GM23338 (cell line): ENCODE measurements at regions not wholly inside any gene's neighbourhood (a gene's known extent, or its start where the extent isn't known, plus 50 kb on each side); places are given as distances from the start of the nearest gene placed in this dataset.

Experiments used
- ATAC-seq: fragments of 200-7000 bp; cut with Tn5 transposase; 3 replicates; pipeline ENCODE4 v1.9.1; 2020
- DNase-seq: peaks from one replicate; pipeline ENCODE4 v3.0.0-alpha.2; 2015; ENCODE audit warnings: low spot score
- H2AFZ ChIP-seq: fragments of 200-600 bp; sonication (generic); 2 replicates; pipeline ENCODE4 v1.8.0; 2016; ENCODE audit warnings: antibody characterized with exemption, mild to moderate bottlenecking, moderate library complexity
- H3F3A ChIP-seq: fragments of 200-600 bp; sonication (generic); replicated peaks from 2 replicates; pipeline ENCODE4 v1.8.0; 2017; ENCODE audit warnings: antibody characterized with exemption, mixed run types, low read depth
- H3K27ac ChIP-seq: fragments of 200-600 bp; sonication (generic); 2 replicates; pipeline ENCODE4 v1.6.1; 2016; ENCODE audit warnings: low read depth
- H3K27me3 ChIP-seq: fragments of 200-600 bp; sonication (generic); 2 replicates; pipeline ENCODE4 v1.8.0; 2016; ENCODE audit warnings: mild to moderate bottlenecking, mixed run types, moderate library complexity; ENCODE audit not compliant: insufficient read depth
- H3K36me3 ChIP-seq: fragments of 200-600 bp; sonication (generic); 2 replicates; pipeline ENCODE4 v1.8.0; 2016; ENCODE audit warnings: mild to moderate bottlenecking; ENCODE audit not compliant: insufficient read depth
- H3K4me1 ChIP-seq: fragments of 200-600 bp; sonication (generic); 2 replicates; pipeline ENCODE4 v1.8.0; 2016; ENCODE audit warnings: mild to moderate bottlenecking, moderate library complexity; ENCODE audit not compliant: insufficient read depth
- H3K4me2 ChIP-seq: fragments of 200-600 bp; sonication (generic); 2 replicates; pipeline ENCODE4 v1.7.1; 2017; ENCODE audit warnings: mixed run types
- H3K4me3 ChIP-seq: fragments of 200-600 bp; sonication (generic); 2 replicates; pipeline ENCODE4 v1.6.1; 2016; ENCODE audit warnings: mixed run types
- H3K79me2 ChIP-seq: fragments of 200-600 bp; sonication (generic); replicated peaks from 2 replicates; pipeline ENCODE4 v1.8.0; 2017; ENCODE audit warnings: mild to moderate bottlenecking; ENCODE audit not compliant: insufficient read depth
- H3K9me2 ChIP-seq: fragments of 200-600 bp; sonication (generic); 2 replicates; pipeline ENCODE4 v1.8.0; 2017; ENCODE audit not compliant: insufficient read depth
- H4K20me1 ChIP-seq: fragments of 200-600 bp; sonication (generic); replicated peaks from 2 replicates; pipeline ENCODE4 v1.8.0; 2017; ENCODE audit warnings: mild to moderate bottlenecking; ENCODE audit not compliant: insufficient read depth
- H3K27ac Mint-ChIP-seq: 2 replicates; pipeline ENCODE4 v1.8.0; 2020; ENCODE audit warnings: inconsistent platforms, mild to moderate bottlenecking, moderate library complexity, mixed read lengths
- H3K27me3 Mint-ChIP-seq: 3 replicates; pipeline ENCODE4 v1.8.0; 2022; ENCODE audit warnings: low read depth, mild to moderate bottlenecking, moderate library complexity, mixed read lengths, inconsistent platforms; ENCODE audit not compliant: insufficient read depth, poor library complexity
- H3K36me3 Mint-ChIP-seq: 3 replicates; pipeline ENCODE4 v1.8.0; 2021; ENCODE audit warnings: low read depth, mild to moderate bottlenecking, inconsistent platforms, moderate library complexity, mixed read lengths
- H3K4me1 Mint-ChIP-seq: 3 replicates; pipeline ENCODE4 v1.8.0; 2020; ENCODE audit warnings: mild to moderate bottlenecking, inconsistent platforms, mixed read lengths
- H3K4me3 Mint-ChIP-seq: 3 replicates; pipeline ENCODE4 v1.8.0; 2021; ENCODE audit warnings: moderate library complexity, mild to moderate bottlenecking, inconsistent platforms, mixed read lengths
- H3K9me3 Mint-ChIP-seq: 3 replicates; pipeline ENCODE4 v1.8.0; 2020; ENCODE audit warnings: moderate library complexity, mild to moderate bottlenecking, inconsistent platforms, mixed read lengths
- EZH2 ChIP-seq: fragments of 200-600 bp; sonication (generic); IDR thresholded peaks from one replicate; pipeline ENCODE4 v1.8.0; 2017; ENCODE audit warnings: antibody characterized with exemption, mild to moderate bottlenecking, low read depth; ENCODE audit not compliant: unreplicated experiment
- EZH2phosphoT487 ChIP-seq: fragments of 200-600 bp; sonication (generic); IDR thresholded peaks from one replicate; pipeline ENCODE4 v1.8.1; 2018; ENCODE audit warnings: antibody characterized with exemption; ENCODE audit not compliant: unreplicated experiment
- JUNB ChIP-seq: IDR thresholded peaks from one replicate; pipeline ENCODE4 v1.6.1; 2016; ENCODE audit warnings: antibody characterized with exemption; ENCODE audit not compliant: unreplicated experiment
- STAT1 ChIP-seq: IDR thresholded peaks from one replicate; pipeline ENCODE4 v1.6.1; 2016; ENCODE audit warnings: antibody characterized with exemption; ENCODE audit not compliant: unreplicated experiment
- ZNF114 ChIP-seq: fragments of 250-450 bp; sonication (Bioruptor Pico); IDR thresholded peaks from 2 replicates; pipeline ENCODE4 v1.5.0; 2020; ENCODE audit warnings: mild to moderate bottlenecking, moderate library complexity
- TF ChIP-seq, protein P1 (sequence below): IDR thresholded peaks from 2 replicates; pipeline ENCODE4 v1.6.1; 2016; ENCODE audit warnings: antibody characterized with exemption
- TF ChIP-seq, protein P2 (sequence below), 2 experiments: fragments of 200-600 bp in 1 of 2; sonication (generic) in 1 of 2; conservative IDR thresholded peaks; 2 replicates each; pipeline versions ENCODE4 v1.5.1 to v1.6.1; 2016 to 2017; ENCODE audit warnings: antibody characterized with exemption in 2 of 2, low read depth in 2 of 2, mild to moderate bottlenecking in 2 of 2, moderate library complexity in 1 of 2
- TF ChIP-seq, protein P3 (sequence below): IDR thresholded peaks from one replicate; pipeline ENCODE4 v1.6.1; 2018; ENCODE audit warnings: antibody characterized with exemption; ENCODE audit not compliant: unreplicated experiment
- TF ChIP-seq, protein P4 (sequence below): fragments of 250-450 bp; sonication (Bioruptor Pico); IDR thresholded peaks from 2 replicates; pipeline ENCODE4 v1.5.0; 2020; ENCODE audit warnings: mild to moderate bottlenecking, moderate library complexity

DNA sequence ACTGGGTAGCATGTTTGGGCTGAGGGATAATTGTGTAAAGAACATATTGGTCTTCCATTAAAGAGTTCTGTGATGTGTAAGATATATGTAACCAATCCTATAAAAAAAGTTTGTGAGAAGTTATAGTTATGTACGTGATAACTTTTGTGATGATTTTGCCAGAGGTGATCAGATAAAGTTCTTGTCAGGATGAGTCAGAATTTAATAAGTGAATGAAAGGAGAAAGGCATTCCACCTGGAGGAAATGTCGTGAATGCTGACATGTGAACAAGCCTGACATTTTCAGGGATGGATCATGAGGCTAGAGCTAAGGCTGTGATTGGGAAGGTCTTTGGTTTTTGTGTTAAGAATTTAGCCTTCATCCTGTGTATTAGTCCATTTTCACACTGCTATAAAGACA, 241.5 kb downstream of the SNAPC1 start:
- DNase-seq = no peak
- Histone ChIP-seq H3K27me3 (no peaks in the 10 kb centered on the region), H3F3A (no peaks in the 10 kb centered on the region), H2AFZ (no peak overlapping the region), H3K4me1 (no peaks in the 10 kb centered on the region; the same call in 1 of the 2 replicates), H3K4me2 (no peak overlapping the region), H3K4me3 (no peak overlapping the region), H4K20me1 (no peaks in the 10 kb centered on the region), H3K79me2 (no peaks in the 10 kb centered on the region), H3K9me2 (no peaks in the 10 kb centered on the region), H3K36me3 (no peaks in the 10 kb centered on the region), H3K27ac (no peak overlapping the region)
- peaks cover 6% of the 10 kb centered on the region for H3K9me3 Mint-ChIP-seq
- H3K36me3 Mint-ChIP-seq = peaks cover 11% of the 10 kb centered on the region; the same call in 1 of the 3 replicates
- TF ChIP-seq, protein P1, sequence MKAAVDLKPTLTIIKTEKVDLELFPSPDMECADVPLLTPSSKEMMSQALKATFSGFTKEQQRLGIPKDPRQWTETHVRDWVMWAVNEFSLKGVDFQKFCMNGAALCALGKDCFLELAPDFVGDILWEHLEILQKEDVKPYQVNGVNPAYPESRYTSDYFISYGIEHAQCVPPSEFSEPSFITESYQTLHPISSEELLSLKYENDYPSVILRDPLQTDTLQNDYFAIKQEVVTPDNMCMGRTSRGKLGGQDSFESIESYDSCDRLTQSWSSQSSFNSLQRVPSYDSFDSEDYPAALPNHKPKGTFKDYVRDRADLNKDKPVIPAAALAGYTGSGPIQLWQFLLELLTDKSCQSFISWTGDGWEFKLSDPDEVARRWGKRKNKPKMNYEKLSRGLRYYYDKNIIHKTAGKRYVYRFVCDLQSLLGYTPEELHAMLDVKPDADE = no peak
- TF ChIP-seq STAT1 (no peak), JUNB (no peak), ZNF114 (no peak), EZH2phosphoT487 (no peak), EZH2 (no peak)
- TF ChIP-seq, protein P2, sequence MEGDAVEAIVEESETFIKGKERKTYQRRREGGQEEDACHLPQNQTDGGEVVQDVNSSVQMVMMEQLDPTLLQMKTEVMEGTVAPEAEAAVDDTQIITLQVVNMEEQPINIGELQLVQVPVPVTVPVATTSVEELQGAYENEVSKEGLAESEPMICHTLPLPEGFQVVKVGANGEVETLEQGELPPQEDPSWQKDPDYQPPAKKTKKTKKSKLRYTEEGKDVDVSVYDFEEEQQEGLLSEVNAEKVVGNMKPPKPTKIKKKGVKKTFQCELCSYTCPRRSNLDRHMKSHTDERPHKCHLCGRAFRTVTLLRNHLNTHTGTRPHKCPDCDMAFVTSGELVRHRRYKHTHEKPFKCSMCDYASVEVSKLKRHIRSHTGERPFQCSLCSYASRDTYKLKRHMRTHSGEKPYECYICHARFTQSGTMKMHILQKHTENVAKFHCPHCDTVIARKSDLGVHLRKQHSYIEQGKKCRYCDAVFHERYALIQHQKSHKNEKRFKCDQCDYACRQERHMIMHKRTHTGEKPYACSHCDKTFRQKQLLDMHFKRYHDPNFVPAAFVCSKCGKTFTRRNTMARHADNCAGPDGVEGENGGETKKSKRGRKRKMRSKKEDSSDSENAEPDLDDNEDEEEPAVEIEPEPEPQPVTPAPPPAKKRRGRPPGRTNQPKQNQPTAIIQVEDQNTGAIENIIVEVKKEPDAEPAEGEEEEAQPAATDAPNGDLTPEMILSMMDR (conservative IDR thresholded peaks at IDR 0.05; ENCODE audit: low read depth in 2 of 2) = no peak
- TF ChIP-seq, protein P3, sequence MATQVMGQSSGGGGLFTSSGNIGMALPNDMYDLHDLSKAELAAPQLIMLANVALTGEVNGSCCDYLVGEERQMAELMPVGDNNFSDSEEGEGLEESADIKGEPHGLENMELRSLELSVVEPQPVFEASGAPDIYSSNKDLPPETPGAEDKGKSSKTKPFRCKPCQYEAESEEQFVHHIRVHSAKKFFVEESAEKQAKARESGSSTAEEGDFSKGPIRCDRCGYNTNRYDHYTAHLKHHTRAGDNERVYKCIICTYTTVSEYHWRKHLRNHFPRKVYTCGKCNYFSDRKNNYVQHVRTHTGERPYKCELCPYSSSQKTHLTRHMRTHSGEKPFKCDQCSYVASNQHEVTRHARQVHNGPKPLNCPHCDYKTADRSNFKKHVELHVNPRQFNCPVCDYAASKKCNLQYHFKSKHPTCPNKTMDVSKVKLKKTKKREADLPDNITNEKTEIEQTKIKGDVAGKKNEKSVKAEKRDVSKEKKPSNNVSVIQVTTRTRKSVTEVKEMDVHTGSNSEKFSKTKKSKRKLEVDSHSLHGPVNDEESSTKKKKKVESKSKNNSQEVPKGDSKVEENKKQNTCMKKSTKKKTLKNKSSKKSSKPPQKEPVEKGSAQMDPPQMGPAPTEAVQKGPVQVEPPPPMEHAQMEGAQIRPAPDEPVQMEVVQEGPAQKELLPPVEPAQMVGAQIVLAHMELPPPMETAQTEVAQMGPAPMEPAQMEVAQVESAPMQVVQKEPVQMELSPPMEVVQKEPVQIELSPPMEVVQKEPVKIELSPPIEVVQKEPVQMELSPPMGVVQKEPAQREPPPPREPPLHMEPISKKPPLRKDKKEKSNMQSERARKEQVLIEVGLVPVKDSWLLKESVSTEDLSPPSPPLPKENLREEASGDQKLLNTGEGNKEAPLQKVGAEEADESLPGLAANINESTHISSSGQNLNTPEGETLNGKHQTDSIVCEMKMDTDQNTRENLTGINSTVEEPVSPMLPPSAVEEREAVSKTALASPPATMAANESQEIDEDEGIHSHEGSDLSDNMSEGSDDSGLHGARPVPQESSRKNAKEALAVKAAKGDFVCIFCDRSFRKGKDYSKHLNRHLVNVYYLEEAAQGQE = no peak
- TF ChIP-seq, protein P4, sequence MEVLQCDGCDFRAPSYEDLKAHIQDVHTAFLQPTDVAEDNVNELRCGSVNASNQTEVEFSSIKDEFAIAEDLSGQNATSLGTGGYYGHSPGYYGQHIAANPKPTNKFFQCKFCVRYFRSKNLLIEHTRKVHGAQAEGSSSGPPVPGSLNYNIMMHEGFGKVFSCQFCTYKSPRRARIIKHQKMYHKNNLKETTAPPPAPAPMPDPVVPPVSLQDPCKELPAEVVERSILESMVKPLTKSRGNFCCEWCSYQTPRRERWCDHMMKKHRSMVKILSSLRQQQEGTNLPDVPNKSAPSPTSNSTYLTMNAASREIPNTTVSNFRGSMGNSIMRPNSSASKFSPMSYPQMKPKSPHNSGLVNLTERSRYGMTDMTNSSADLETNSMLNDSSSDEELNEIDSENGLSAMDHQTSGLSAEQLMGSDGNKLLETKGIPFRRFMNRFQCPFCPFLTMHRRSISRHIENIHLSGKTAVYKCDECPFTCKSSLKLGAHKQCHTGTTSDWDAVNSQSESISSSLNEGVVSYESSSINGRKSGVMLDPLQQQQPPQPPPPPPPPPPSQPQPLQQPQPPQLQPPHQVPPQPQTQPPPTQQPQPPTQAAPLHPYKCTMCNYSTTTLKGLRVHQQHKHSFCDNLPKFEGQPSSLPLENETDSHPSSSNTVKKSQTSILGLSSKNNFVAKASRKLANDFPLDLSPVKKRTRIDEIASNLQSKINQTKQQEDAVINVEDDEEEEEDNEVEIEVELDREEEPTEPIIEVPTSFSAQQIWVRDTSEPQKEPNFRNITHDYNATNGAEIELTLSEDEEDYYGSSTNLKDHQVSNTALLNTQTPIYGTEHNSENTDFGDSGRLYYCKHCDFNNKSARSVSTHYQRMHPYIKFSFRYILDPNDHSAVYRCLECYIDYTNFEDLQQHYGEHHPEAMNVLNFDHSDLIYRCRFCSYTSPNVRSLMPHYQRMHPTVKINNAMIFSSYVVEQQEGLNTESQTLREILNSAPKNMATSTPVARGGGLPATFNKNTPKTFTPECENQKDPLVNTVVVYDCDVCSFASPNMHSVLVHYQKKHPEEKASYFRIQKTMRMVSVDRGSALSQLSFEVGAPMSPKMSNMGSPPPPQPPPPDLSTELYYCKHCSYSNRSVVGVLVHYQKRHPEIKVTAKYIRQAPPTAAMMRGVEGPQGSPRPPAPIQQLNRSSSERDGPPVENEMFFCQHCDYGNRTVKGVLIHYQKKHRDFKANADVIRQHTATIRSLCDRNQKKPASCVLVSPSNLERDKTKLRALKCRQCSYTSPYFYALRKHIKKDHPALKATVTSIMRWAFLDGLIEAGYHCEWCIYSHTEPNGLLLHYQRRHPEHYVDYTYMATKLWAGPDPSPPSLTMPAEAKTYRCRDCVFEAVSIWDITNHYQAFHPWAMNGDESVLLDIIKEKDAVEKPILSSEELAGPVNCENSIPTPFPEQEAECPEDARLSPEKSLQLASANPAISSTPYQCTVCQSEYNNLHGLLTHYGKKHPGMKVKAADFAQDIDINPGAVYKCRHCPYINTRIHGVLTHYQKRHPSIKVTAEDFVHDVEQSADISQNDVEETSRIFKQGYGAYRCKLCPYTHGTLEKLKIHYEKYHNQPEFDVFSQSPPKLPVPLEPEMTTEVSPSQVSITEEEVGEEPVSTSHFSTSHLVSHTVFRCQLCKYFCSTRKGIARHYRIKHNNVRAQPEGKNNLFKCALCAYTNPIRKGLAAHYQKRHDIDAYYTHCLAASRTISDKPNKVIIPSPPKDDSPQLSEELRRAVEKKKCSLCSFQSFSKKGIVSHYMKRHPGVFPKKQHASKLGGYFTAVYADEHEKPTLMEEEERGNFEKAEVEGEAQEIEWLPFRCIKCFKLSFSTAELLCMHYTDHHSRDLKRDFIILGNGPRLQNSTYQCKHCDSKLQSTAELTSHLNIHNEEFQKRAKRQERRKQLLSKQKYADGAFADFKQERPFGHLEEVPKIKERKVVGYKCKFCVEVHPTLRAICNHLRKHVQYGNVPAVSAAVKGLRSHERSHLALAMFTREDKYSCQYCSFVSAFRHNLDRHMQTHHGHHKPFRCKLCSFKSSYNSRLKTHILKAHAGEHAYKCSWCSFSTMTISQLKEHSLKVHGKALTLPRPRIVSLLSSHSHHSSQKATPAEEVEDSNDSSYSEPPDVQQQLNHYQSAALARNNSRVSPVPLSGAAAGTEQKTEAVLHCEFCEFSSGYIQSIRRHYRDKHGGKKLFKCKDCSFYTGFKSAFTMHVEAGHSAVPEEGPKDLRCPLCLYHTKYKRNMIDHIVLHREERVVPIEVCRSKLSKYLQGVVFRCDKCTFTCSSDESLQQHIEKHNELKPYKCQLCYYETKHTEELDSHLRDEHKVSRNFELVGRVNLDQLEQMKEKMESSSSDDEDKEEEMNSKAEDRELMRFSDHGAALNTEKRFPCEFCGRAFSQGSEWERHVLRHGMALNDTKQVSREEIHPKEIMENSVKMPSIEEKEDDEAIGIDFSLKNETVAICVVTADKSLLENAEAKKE = no peak
- ATAC-seq = no peak
- H3K27ac Mint-ChIP-seq = no peak overlapping the region
- no peak overlapping the region for H3K4me3 Mint-ChIP-seq
- no peaks in the 10 kb centered on the region for H3K27me3 Mint-ChIP-seq
- peaks cover 11% of the 10 kb centered on the region; the same call in 2 of the 3 replicates for H3K4me1 Mint-ChIP-seq
